Vagina (tissue), 2 donors: ENCODE measurements at regions not wholly inside any gene's neighbourhood (a gene's known extent, or its start where the extent isn't known, plus 50 kb on each side); places are given as distances from the start of the nearest gene placed in this dataset.

Experiments
- CTCF ChIP-seq, 3 experiments: fragments of 450-650 bp in 2 of 3; fragments of 200-600 bp in 1 of 3; sonication (generic) in 1 of 3; IDR thresholded peaks; one replicate each; pipeline ENCODE4 v1.5.1; 2017 to 2019; ENCODE audit warnings: antibody characterized with exemption in 3 of 3, mild to moderate bottlenecking in 2 of 3, moderate library complexity in 2 of 3
- POLR2A ChIP-seq, 2 donors: fragments of 450-650 bp; IDR thresholded peaks; one replicate each; pipeline ENCODE4 v1.6.1; 2017; ENCODE audit warnings: antibody characterized with exemption in 2 of 2, mild to moderate bottlenecking in 2 of 2, moderate library complexity in 2 of 2
- POLR2AphosphoS5 ChIP-seq, 2 donors: sonication (generic); formaldehyde crosslinking; IDR thresholded peaks; one replicate each; pipeline ENCODE4 v1.9.0; 2017; ENCODE audit warnings: antibody characterized with exemption in 2 of 2, mild to moderate bottlenecking in 2 of 2, low read depth in 1 of 2; ENCODE audit not compliant: insufficient read depth in 1 of 2

- TF ChIP-seq POLR2A (IDR thresholded peaks at IDR 0.05) (no peak), CTCF (IDR thresholded peaks at IDR 0.05) (no peak), POLR2AphosphoS5 (IDR thresholded peaks at IDR 0.05; ENCODE audit: insufficient read depth in 1 of 2, low read depth in 1 of 2) (no peak)
Measured at GRCh38 chr4:110915301-110915700, 292.4 kb upstream of the PITX2 start.
